HepG2 (cell line): ENCODE measurements at regions not wholly inside any gene's neighbourhood (a gene's known extent, or its start where the extent isn't known, plus 50 kb on each side); places are given as distances from the start of the nearest gene placed in this dataset.
A peak's percentile ranks its signal among the peaks of the same experiment; 100 is the strongest.

Experiments
- ATAC-seq: fragments of 200-7000 bp; cut with Tn5 transposase; 3 replicates; pipeline ENCODE4 v1.9.1; 2020; ENCODE audit warnings: mild to moderate bottlenecking, moderate library complexity
- BruUV-seq: library from RNA; stranded (reverse); fragments of 400-500 nt; replicated peaks from 2 replicates; lab custom pipeline; 2021; lab: Mats Ljungman, UMichigan
- CTCF ChIA-PET: fragments of 300-600 bp; formaldehyde crosslinking; extraction: SDS; loops from one replicate; lab custom pipeline; 2021; ENCODE audit warnings: low total read pairs, inconsistent platforms, low intra/inter-chr PET ratio; lab: Yijun Ruan, JAX
- POLR2A ChIA-PET: fragments of 350-600 bp; sonication (Branson Sonifier 250); formaldehyde crosslinking; loops from one replicate; lab custom pipeline; 2020; ENCODE audit warnings: antibody characterized with exemption, inconsistent platforms; lab: Yijun Ruan, JAX
- DNase-seq: peaks from one replicate; pipeline ENCODE4 v3.0.0-alpha.2; 2015; ENCODE audit warnings: low spot score
- FAIRE-seq: peaks from 3 replicates; lab custom pipeline; 2011; peaks lifted over from hg19 to GRCh38; lab: Jason Lieb, UNC
- H2AFZ ChIP-seq: one replicate; pipeline ENCODE4 v1.6.1; 2011; ENCODE audit warnings: low read length, inconsistent platforms
- H3K27ac ChIP-seq: fragments of 300-600 bp; 3 replicates; pipeline ENCODE4 v1.8.0; 2011; ENCODE audit warnings: mixed run types, mild to moderate bottlenecking, mixed read lengths, low read length, inconsistent platforms; ENCODE audit not compliant: insufficient read depth; ENCODE audit errors: extremely low read length
- H3K27me3 ChIP-seq, 2 experiments: fragments of 200-600 bp in 1 of 2; 2 replicates in 1 of 2; 3 replicates in 1 of 2; pipeline versions ENCODE4 v1.6.0 to v1.8.0; 2011; ENCODE audit warnings: low read length in 2 of 2, mild to moderate bottlenecking in 2 of 2, moderate library complexity in 2 of 2, inconsistent platforms in 1 of 2; ENCODE audit not compliant: insufficient read depth in 2 of 2, control insufficient read depth in 1 of 2
- H3K36me3 ChIP-seq, 2 experiments: fragments of 200-600 bp in 1 of 2; replicated peaks in 1 of 2; 2 replicates in 1 of 2; 3 replicates in 1 of 2; pipeline versions ENCODE4 v1.5.1 to v1.8.0; 2011; ENCODE audit warnings: low read length in 2 of 2, inconsistent platforms in 1 of 2; ENCODE audit not compliant: insufficient read depth in 2 of 2, control insufficient read depth in 1 of 2
- H3K4me1 ChIP-seq: 2 replicates; pipeline ENCODE4 v1.5.1; 2012; ENCODE audit warnings: low read length, inconsistent platforms; ENCODE audit not compliant: insufficient read depth
- H3K4me2 ChIP-seq: 2 replicates; pipeline ENCODE4 v1.6.0; 2011; ENCODE audit warnings: low read depth, low read length, inconsistent platforms
- H3K4me3 ChIP-seq, 3 experiments: fragments of 200-600 bp in 1 of 3; sonication (generic), shearing (Covaris generic) in 1 of 3; replicated peaks in 1 of 3; 2 replicates each; pipeline ENCODE4 v1.5.1; 2011 to 2016; ENCODE audit warnings: low read length in 3 of 3, inconsistent platforms in 2 of 3, low read depth in 2 of 3, mild to moderate bottlenecking in 2 of 3, control low read depth in 1 of 3, mixed read lengths in 1 of 3; ENCODE audit not compliant: insufficient read depth in 1 of 3
- H3K79me2 ChIP-seq: one replicate; pipeline ENCODE4 v1.6.1; 2011; ENCODE audit warnings: low read length, inconsistent platforms; ENCODE audit not compliant: insufficient read depth
- H3K9ac ChIP-seq: 2 replicates; pipeline ENCODE4 v1.6.0; 2011; ENCODE audit warnings: mild to moderate bottlenecking, low read depth, low read length, inconsistent platforms; ENCODE audit not compliant: insufficient read depth
- H3K9me3 ChIP-seq: 2 replicates; pipeline ENCODE4 v1.5.1; 2012; ENCODE audit warnings: mild to moderate bottlenecking, low read length
- H4K20me1 ChIP-seq: 2 replicates; pipeline ENCODE4 v1.6.0; 2011; ENCODE audit warnings: inconsistent platforms, mild to moderate bottlenecking, low read length, moderate library complexity; ENCODE audit not compliant: insufficient read depth
- HNF4G ChIP-seq, 2 experiments: sonication (generic) in 1 of 2; formaldehyde crosslinking in 1 of 2; IDR thresholded peaks; 2 replicates each; pipeline versions ENCODE4 v1.4.0 to v1.6.1; 2011 to 2020; ENCODE audit warnings: borderline replicate concordance in 2 of 2, low read depth in 2 of 2, mild to moderate bottlenecking in 2 of 2, low read length in 1 of 2, missing genetic modification reagents in 1 of 2, moderate library complexity in 1 of 2
- LCORL ChIP-seq, 2 experiments: fragments of 450-650 bp in 1 of 2; sonication (generic) in 1 of 2; formaldehyde crosslinking in 1 of 2; IDR thresholded peaks; 2 replicates each; pipeline versions ENCODE4 v1.5.0 to v1.6.1; 2017 to 2020; ENCODE audit warnings: antibody characterized with exemption in 1 of 2, missing genetic modification reagents in 1 of 2
- MIXL1 ChIP-seq: IDR thresholded peaks from 2 replicates; pipeline ENCODE4 v1.6.1; 2016
- RAD21 ChIP-seq: fragments of 450-650 bp; formaldehyde crosslinking; IDR thresholded peaks from 2 replicates; pipeline ENCODE4 v1.5.0; 2020; ENCODE audit warnings: mild to moderate bottlenecking
- SMC3 ChIP-seq: IDR thresholded peaks from 2 replicates; pipeline ENCODE4 v1.6.1; 2011; ENCODE audit warnings: low read length, improper control_type of control experiment
- STAG1 ChIP-seq: sonication (generic); formaldehyde crosslinking; IDR thresholded peaks from 2 replicates; pipeline ENCODE4 v1.4.0; 2020; ENCODE audit warnings: missing genetic modification reagents
- ZBTB10 ChIP-seq: sonication (generic); formaldehyde crosslinking; IDR thresholded peaks from 2 replicates; pipeline ENCODE4 v1.4.0; 2020; ENCODE audit warnings: missing genetic modification reagents, borderline replicate concordance
- ZNF501 ChIP-seq: sonication (generic); formaldehyde crosslinking; IDR thresholded peaks from 2 replicates; pipeline ENCODE4 v1.5.1; 2020; ENCODE audit warnings: mild to moderate bottlenecking, moderate library complexity, missing genetic modification reagents
- ZNF589 ChIP-seq: sonication (generic); formaldehyde crosslinking; conservative IDR thresholded peaks from 2 replicates; pipeline ENCODE4 v1.8.0; 2022; ENCODE audit warnings: mild to moderate bottlenecking, moderate library complexity, missing genetic modification reagents
- WGBS: methylation state at CpG from one replicate; pipeline ENCODE4 v1.1.6; 2017; ENCODE audit warnings: low lambda C conversion rate; 5-methylcytosine and 5-hydroxymethylcytosine counted together
- in situ Hi-C: cut with HindIII; loops from 2 replicates; pipeline ENCODE4 v1.10.0; 2017; ENCODE audit warnings: low pct_unique_long_range_greater_than_20kb; ENCODE audit not compliant: extremely low pct_ligation_motif_present
- intact Hi-C: fragments of 100-400 bp; cut with micrococcal nuclease; formaldehyde crosslinking; loops from one replicate; pipeline ENCODE4 v1.10.0; 2022; ENCODE audit not compliant: unreplicated experiment
- TF ChIP-seq, protein P1 (sequence below): sonication (generic); formaldehyde crosslinking; IDR thresholded peaks from 2 replicates; pipeline ENCODE4 v1.5.0; 2020; ENCODE audit warnings: mild to moderate bottlenecking, missing genetic modification reagents, moderate library complexity
- TF ChIP-seq, protein P2 (sequence below): sonication (generic); IDR thresholded peaks from 2 replicates; pipeline ENCODE4 v1.6.1; 2016; ENCODE audit warnings: low read depth, borderline replicate concordance

GRCh38 chr18:59823596-59824195 is 76.1 kb upstream of the PMAIP1 start:
- Histone ChIP-seq H3K4me3 (no peak overlapping the region), H3K9ac (no peak overlapping the region), H3K36me3 (no peaks in the 10 kb centered on the region), H3K27ac (no peak overlapping the region), H3K27me3 (no peaks in the 10 kb centered on the region)
- 7% methylated on average over 7 of the region's 12 CpGs for WGBS
- no TSS peak for BruUV-seq
- CTCF ChIA-PET = interaction anchor here (0.9 to 2.6 kb wide), 6 partner anchors 41 to 574 kb away, joined by 3 to 22 read pairs (median 3); no protein-coding TSS in a partner anchor
- intact Hi-C loops = loop anchor here (1.0 to 10.0 kb wide), 4 partner anchors 40 to 575 kb away; no protein-coding TSS in a partner anchor
- in situ Hi-C loops = loop anchor here (10.0 kb wide), 1 partner anchor 369 kb away; no protein-coding TSS in a partner anchor
- peak; percentile 89 for ATAC-seq
- peak; percentile 53; the same call in 1 of the 2 replicates for TF ChIP-seq RAD21 (CRISPR knock-in tag)
- peak; percentile 80 for TF ChIP-seq SMC3
- TF ChIP-seq HNF4G (IDR thresholded peaks at IDR 0.05; ENCODE audit: borderline replicate concordance, low read depth, low read length) = peak; percentile 13; the same call in 1 of the 2 replicates
- no peak for TF ChIP-seq HNF4G (CRISPR knock-in tag; IDR thresholded peaks at IDR 0.05; ENCODE audit: borderline replicate concordance, low read depth)
- no peak for TF ChIP-seq ZBTB10
- peak; percentile 61; the same call in 1 of the 2 replicates for TF ChIP-seq MIXL1 (CRISPR knock-in tag)
- TF ChIP-seq, protein P1, sequence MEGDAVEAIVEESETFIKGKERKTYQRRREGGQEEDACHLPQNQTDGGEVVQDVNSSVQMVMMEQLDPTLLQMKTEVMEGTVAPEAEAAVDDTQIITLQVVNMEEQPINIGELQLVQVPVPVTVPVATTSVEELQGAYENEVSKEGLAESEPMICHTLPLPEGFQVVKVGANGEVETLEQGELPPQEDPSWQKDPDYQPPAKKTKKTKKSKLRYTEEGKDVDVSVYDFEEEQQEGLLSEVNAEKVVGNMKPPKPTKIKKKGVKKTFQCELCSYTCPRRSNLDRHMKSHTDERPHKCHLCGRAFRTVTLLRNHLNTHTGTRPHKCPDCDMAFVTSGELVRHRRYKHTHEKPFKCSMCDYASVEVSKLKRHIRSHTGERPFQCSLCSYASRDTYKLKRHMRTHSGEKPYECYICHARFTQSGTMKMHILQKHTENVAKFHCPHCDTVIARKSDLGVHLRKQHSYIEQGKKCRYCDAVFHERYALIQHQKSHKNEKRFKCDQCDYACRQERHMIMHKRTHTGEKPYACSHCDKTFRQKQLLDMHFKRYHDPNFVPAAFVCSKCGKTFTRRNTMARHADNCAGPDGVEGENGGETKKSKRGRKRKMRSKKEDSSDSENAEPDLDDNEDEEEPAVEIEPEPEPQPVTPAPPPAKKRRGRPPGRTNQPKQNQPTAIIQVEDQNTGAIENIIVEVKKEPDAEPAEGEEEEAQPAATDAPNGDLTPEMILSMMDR (CRISPR knock-in tag) = peak; percentile 79
- TF ChIP-seq STAG1 (CRISPR knock-in tag) = peak; percentile 83
- TF ChIP-seq, protein P2, sequence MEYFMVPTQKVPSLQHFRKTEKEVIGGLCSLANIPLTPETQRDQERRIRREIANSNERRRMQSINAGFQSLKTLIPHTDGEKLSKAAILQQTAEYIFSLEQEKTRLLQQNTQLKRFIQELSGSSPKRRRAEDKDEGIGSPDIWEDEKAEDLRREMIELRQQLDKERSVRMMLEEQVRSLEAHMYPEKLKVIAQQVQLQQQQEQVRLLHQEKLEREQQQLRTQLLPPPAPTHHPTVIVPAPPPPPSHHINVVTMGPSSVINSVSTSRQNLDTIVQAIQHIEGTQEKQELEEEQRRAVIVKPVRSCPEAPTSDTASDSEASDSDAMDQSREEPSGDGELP = peak; percentile 73
- TF ChIP-seq ZNF589 (CRISPR knock-in tag) = no peak
- no peak for TF ChIP-seq LCORL (IDR thresholded peaks at IDR 0.05)
- TF ChIP-seq LCORL (CRISPR knock-in tag; IDR thresholded peaks at IDR 0.05) = no peak
- 0 out of 2 replicates have a peak, but pooled peaks have one; percentile 40 for TF ChIP-seq ZNF501
- TF ChIP-seq, all 625 proteins: peak for 8
- no peak overlapping the region for H2AFZ ChIP-seq
- no peaks in the 10 kb centered on the region for H4K20me1 ChIP-seq
- no peaks in the 10 kb centered on the region for H3K79me2 ChIP-seq
- DNase-seq (peak; percentile 60), FAIRE-seq (peak; percentile 68)
- POLR2A ChIA-PET = no interaction called here
- H3K4me1 ChIP-seq = no peaks in the 10 kb centered on the region
- H3K4me2 ChIP-seq = no peak overlapping the region
- H3K9me3 ChIP-seq = no peaks in the 10 kb centered on the region
